ENCODE measurements at regions not wholly inside any gene's neighbourhood (a gene's known extent, or its start where the extent isn't known, plus 50 kb on each side); places are given as distances from the start of the nearest gene placed in this dataset.

GRCh38 chr1:117809764-117810163 lies 119.7 kb downstream of the GDAP2 start:
- ChIA-PET POLR2A (no interaction called here), CTCF (no interaction called here), RAD21 (ENCODE audit: low non-redundant PET in 1 of 2, low total read pairs in 2 of 2, uncharacterized antibody in 2 of 2, unreplicated experiment in 2 of 2) (no interaction called here)
- intact Hi-C loops (cut with micrococcal nuclease), result no loop called here
- Histone ChIP-seq H3K27me3 (ENCODE audit: insufficient read depth, low read length) (peaks cover 7% of the 10 kb centered on the region; the same call in 1 of the 2 replicates), H3K79me2 (ENCODE audit: insufficient read depth, low read length) (no peaks in the 10 kb centered on the region), H3K9me2 (ENCODE audit: insufficient read depth) (no peaks in the 10 kb centered on the region), H3K4me3 (replicated peaks in 1 of 2; ENCODE audit: low read depth in 1 of 2, low read length in 2 of 2) (no peak overlapping the region), H3K9me3 (ENCODE audit: control insufficient read depth in 1 of 2, insufficient read depth in 1 of 2, low read depth in 1 of 2, low read length in 2 of 2) (no peaks in the 10 kb centered on the region), H3K4me2 (ENCODE audit: low read length) (no peak overlapping the region), H3K27ac (ENCODE audit: low read depth, low read length) (no peak overlapping the region), H2AFZ (ENCODE audit: low read depth, low read length, poor library complexity, severe bottlenecking) (no peak overlapping the region), H3K36me3 (ENCODE audit: control insufficient read depth in 1 of 2, insufficient read depth in 2 of 2, low read length in 2 of 2) (no peaks in the 10 kb centered on the region), H3K9ac (ENCODE audit: low read length) (no peak overlapping the region), H3K4me1 (ENCODE audit: control insufficient read depth in 1 of 2, insufficient read depth in 2 of 2, low read length in 2 of 2) (no peaks in the 10 kb centered on the region), H4K20me1 (ENCODE audit: insufficient read depth) (no peaks in the 10 kb centered on the region)
- no TSS peak for BruUV-seq (replicated peaks)
- DNase-seq (ENCODE audit: low read depth, low spot score) (no peak), ATAC-seq (no peak)
- no peak for TF ChIP-seq SP1 (IDR thresholded peaks at IDR 0.05; ENCODE audit: low read depth)
- TF ChIP-seq RAD21 (IDR thresholded peaks at IDR 0.05; ENCODE audit: low read depth), result no peak
- TF ChIP-seq REST (IDR thresholded peaks at IDR 0.05; ENCODE audit: low read depth), result no peak
- no peak for TF ChIP-seq POLR2AphosphoS5 (IDR thresholded peaks at IDR 0.05; ENCODE audit: low read depth, low read length)
- no peak for TF ChIP-seq ZFX (IDR thresholded peaks at IDR 0.05)
- TF ChIP-seq, protein P1, sequence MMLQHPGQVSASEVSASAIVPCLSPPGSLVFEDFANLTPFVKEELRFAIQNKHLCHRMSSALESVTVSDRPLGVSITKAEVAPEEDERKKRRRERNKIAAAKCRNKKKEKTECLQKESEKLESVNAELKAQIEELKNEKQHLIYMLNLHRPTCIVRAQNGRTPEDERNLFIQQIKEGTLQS (IDR thresholded peaks at IDR 0.05), result no peak
- TF ChIP-seq POLR2A (IDR thresholded peaks at IDR 0.05; ENCODE audit: borderline replicate concordance, extremely low read depth, insufficient read depth, insufficient read length), result no peak
- no peak for TF ChIP-seq SIN3A (IDR thresholded peaks at IDR 0.05; ENCODE audit: low read depth)
- TF ChIP-seq, protein P2, sequence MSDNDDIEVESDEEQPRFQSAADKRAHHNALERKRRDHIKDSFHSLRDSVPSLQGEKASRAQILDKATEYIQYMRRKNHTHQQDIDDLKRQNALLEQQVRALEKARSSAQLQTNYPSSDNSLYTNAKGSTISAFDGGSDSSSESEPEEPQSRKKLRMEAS (IDR thresholded peaks at IDR 0.05), result no peak
- TF ChIP-seq JUND (IDR thresholded peaks at IDR 0.05), result no peak
- TF ChIP-seq FOSL1 (IDR thresholded peaks at IDR 0.05; ENCODE audit: low read depth), result no peak
- TF ChIP-seq EGR1 (IDR thresholded peaks at IDR 0.05; ENCODE audit: low read depth), result no peak
- TF ChIP-seq CEBPB (IDR thresholded peaks at IDR 0.05; ENCODE audit: low read depth), result no peak
- no peak for TF ChIP-seq ZBTB33 (IDR thresholded peaks at IDR 0.05; ENCODE audit: extremely low read depth, insufficient replicate concordance, low read length)
- no peak for TF ChIP-seq SRF (IDR thresholded peaks at IDR 0.05; ENCODE audit: low read depth)
- TF ChIP-seq, protein P3, sequence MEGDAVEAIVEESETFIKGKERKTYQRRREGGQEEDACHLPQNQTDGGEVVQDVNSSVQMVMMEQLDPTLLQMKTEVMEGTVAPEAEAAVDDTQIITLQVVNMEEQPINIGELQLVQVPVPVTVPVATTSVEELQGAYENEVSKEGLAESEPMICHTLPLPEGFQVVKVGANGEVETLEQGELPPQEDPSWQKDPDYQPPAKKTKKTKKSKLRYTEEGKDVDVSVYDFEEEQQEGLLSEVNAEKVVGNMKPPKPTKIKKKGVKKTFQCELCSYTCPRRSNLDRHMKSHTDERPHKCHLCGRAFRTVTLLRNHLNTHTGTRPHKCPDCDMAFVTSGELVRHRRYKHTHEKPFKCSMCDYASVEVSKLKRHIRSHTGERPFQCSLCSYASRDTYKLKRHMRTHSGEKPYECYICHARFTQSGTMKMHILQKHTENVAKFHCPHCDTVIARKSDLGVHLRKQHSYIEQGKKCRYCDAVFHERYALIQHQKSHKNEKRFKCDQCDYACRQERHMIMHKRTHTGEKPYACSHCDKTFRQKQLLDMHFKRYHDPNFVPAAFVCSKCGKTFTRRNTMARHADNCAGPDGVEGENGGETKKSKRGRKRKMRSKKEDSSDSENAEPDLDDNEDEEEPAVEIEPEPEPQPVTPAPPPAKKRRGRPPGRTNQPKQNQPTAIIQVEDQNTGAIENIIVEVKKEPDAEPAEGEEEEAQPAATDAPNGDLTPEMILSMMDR (IDR thresholded peaks at IDR 0.05 in 2 of 3, conservative IDR thresholded peaks at IDR 0.05 in 1 of 3; ENCODE audit: borderline replicate concordance in 1 of 3, insufficient read depth in 1 of 3, low read depth in 2 of 3, low read length in 2 of 3), result no peak
- no peak for TF ChIP-seq EZH2phosphoT487 (IDR thresholded peaks at IDR 0.05; ENCODE audit: borderline replicate concordance)
- no peak for TF ChIP-seq ZNF274 (IDR thresholded peaks at IDR 0.05; ENCODE audit: low read depth, low read length)
